IMR-90 (cell line): ENCODE measurements at regions not wholly inside any gene's neighbourhood (a gene's known extent, or its start where the extent isn't known, plus 50 kb on each side); places are given as distances from the start of the nearest gene placed in this dataset.

Experiments used
- ATAC-seq: fragments of 200-7000 bp; cut with Tn5 transposase; 2 replicates; pipeline ENCODE4 v1.9.1; 2020; ENCODE audit warnings: low read depth, mild to moderate bottlenecking, moderate library complexity
- BruUV-seq: library from RNA; stranded (reverse); fragments of 400-500 nt; replicated peaks from 2 replicates; lab custom pipeline; 2021; lab: Mats Ljungman, UMichigan
- CTCF ChIA-PET: fragments of 300-600 bp; formaldehyde crosslinking; extraction: SDS; loops from one replicate; lab custom pipeline; 2021; ENCODE audit warnings: antibody characterized with exemption; lab: Yijun Ruan, JAX
- POLR2A ChIA-PET: fragments of 300-600 bp; sonication (Branson Sonifier 250); formaldehyde crosslinking; loops from one replicate; lab custom pipeline; 2022; ENCODE audit warnings: antibody characterized with exemption; ENCODE audit not compliant: unreplicated experiment; lab: Charles Lee
- DNase-seq: peaks from one replicate; pipeline ENCODE4 v3.0.0; 2013
- H2AFZ ChIP-seq: replicated peaks from 2 replicates; pipeline ENCODE3; 2013; ENCODE audit warnings: low read length, mild to moderate bottlenecking; ENCODE audit not compliant: poor library complexity
- H2AK5ac ChIP-seq: 2 replicates; pipeline ENCODE4 v1.6.1; 2013; ENCODE audit warnings: low read depth, low read length, inconsistent platforms
- H2AK9ac ChIP-seq: replicated peaks from 2 replicates; pipeline ENCODE3; 2013; ENCODE audit warnings: mild to moderate bottlenecking, low read depth, low read length, moderate library complexity; ENCODE audit not compliant: poor library complexity
- H2BK120ac ChIP-seq: 2 replicates; pipeline ENCODE4 v1.6.1; 2013; ENCODE audit warnings: low read depth, low read length, inconsistent platforms
- H2BK15ac ChIP-seq: 3 replicates; pipeline ENCODE4 v1.6.1; 2013; ENCODE audit warnings: low read depth, low read length, inconsistent platforms
- H2BK20ac ChIP-seq: 2 replicates; pipeline ENCODE4 v1.6.1; 2013; ENCODE audit warnings: low read depth, mild to moderate bottlenecking, inconsistent platforms, low read length, moderate library complexity
- H2BK5ac ChIP-seq: 2 replicates; pipeline ENCODE4 v1.6.1; 2013; ENCODE audit warnings: mild to moderate bottlenecking, low read depth, low read length, inconsistent platforms; ENCODE audit not compliant: poor library complexity, severe bottlenecking
- H3K14ac ChIP-seq: replicated peaks from 2 replicates; pipeline ENCODE4 v1.6.1; 2013; ENCODE audit warnings: low read depth, low read length, inconsistent platforms
- H3K18ac ChIP-seq: 2 replicates; pipeline ENCODE4 v1.6.1; 2013; ENCODE audit warnings: low read depth, low read length, control low read depth
- H3K23ac ChIP-seq: 2 replicates; pipeline ENCODE4 v1.6.1; 2013; ENCODE audit warnings: low read depth, low read length, inconsistent platforms
- H3K27ac ChIP-seq: 2 replicates; pipeline ENCODE4 v1.5.1; 2013; ENCODE audit warnings: mild to moderate bottlenecking, control low read depth, low read length; ENCODE audit not compliant: insufficient read depth
- H3K27me3 ChIP-seq: 2 replicates; pipeline ENCODE4 v1.6.1; 2013; ENCODE audit warnings: low read length; ENCODE audit not compliant: control insufficient read depth, insufficient read depth
- H3K36me3 ChIP-seq: 2 replicates; pipeline ENCODE4 v1.6.1; 2013; ENCODE audit warnings: low read length, mixed read lengths; ENCODE audit not compliant: control insufficient read depth, insufficient read depth
- H3K4ac ChIP-seq: 2 replicates; pipeline ENCODE4 v1.6.1; 2013; ENCODE audit warnings: low read depth, low read length, inconsistent platforms
- H3K4me1 ChIP-seq: 2 replicates; pipeline ENCODE4 v1.6.1; 2013; ENCODE audit warnings: low read length, mixed read lengths; ENCODE audit not compliant: control insufficient read depth, insufficient read depth
- H3K4me2 ChIP-seq: 2 replicates; pipeline ENCODE4 v1.6.1; 2013; ENCODE audit warnings: low read depth, mild to moderate bottlenecking, control low read depth, low read length, moderate library complexity
- H3K4me3 ChIP-seq: 2 replicates; pipeline ENCODE4 v1.5.1; 2013; ENCODE audit warnings: low read depth, mild to moderate bottlenecking, control low read depth, low read length, moderate library complexity; ENCODE audit not compliant: insufficient read depth
- H3K56ac ChIP-seq: 2 replicates; pipeline ENCODE4 v1.6.1; 2013; ENCODE audit warnings: low read length, inconsistent platforms; ENCODE audit not compliant: insufficient read depth; ENCODE audit errors: extremely low read depth
- H3K79me1 ChIP-seq, 2 experiments: 2 replicates each; pipeline ENCODE4 v1.6.1; 2013; ENCODE audit warnings: low read length in 2 of 2, inconsistent platforms in 1 of 2, low read depth in 1 of 2
- H3K9ac ChIP-seq: 2 replicates; pipeline ENCODE4 v1.6.1; 2013; ENCODE audit warnings: low read depth, low read length, control low read depth
- H3K9me1 ChIP-seq: 2 replicates; pipeline ENCODE4 v1.6.1; 2013; ENCODE audit warnings: low read length, inconsistent platforms; ENCODE audit not compliant: insufficient read depth
- H3K9me3 ChIP-seq: 2 replicates; pipeline ENCODE4 v1.6.1; 2013; ENCODE audit warnings: low read length; ENCODE audit not compliant: control insufficient read depth, insufficient read depth
- H4K20me1 ChIP-seq: 2 replicates; pipeline ENCODE4 v1.6.1; 2013; ENCODE audit warnings: low read length, inconsistent platforms; ENCODE audit not compliant: insufficient read depth
- H4K5ac ChIP-seq: 2 replicates; pipeline ENCODE4 v1.6.1; 2013; ENCODE audit warnings: mild to moderate bottlenecking, low read depth, low read length, control low read depth
- H4K8ac ChIP-seq, 2 experiments: 2 replicates each; pipeline ENCODE4 v1.6.1; 2013; ENCODE audit warnings: low read depth in 2 of 2, low read length in 2 of 2, control low read depth in 1 of 2, inconsistent platforms in 1 of 2
- H4K91ac ChIP-seq: 2 replicates; pipeline ENCODE4 v1.6.1; 2013; ENCODE audit warnings: low read depth, low read length, inconsistent platforms; ENCODE audit not compliant: insufficient read depth
- CEBPB ChIP-seq: IDR thresholded peaks from 2 replicates; pipeline ENCODE4 v1.6.1; 2012; ENCODE audit warnings: low read depth, low read length, improper control_type of control experiment
- CHD1 ChIP-seq: IDR thresholded peaks from 2 replicates; pipeline ENCODE4 v1.6.1; 2012; ENCODE audit warnings: low read depth, low read length, improper control_type of control experiment
- MAFK ChIP-seq: IDR thresholded peaks from 2 replicates; pipeline ENCODE4 v1.6.1; 2012; ENCODE audit warnings: low read depth, low read length, improper control_type of control experiment
- MXI1 ChIP-seq: IDR thresholded peaks from 2 replicates; pipeline ENCODE4 v1.6.1; 2012; ENCODE audit warnings: low read depth, mild to moderate bottlenecking, low read length, moderate library complexity, borderline replicate concordance
- NFE2L2 ChIP-seq: fragments of 150-350 bp; IDR thresholded peaks from 2 replicates; pipeline ENCODE4 v1.6.1; 2016; ENCODE audit warnings: low read depth, mild to moderate bottlenecking, low read length
- POLR2A ChIP-seq: IDR thresholded peaks from 2 replicates; pipeline ENCODE4 v1.6.1; 2012; ENCODE audit warnings: mild to moderate bottlenecking, low read depth, low read length
- RFX5 ChIP-seq: IDR thresholded peaks from 2 replicates; pipeline ENCODE4 v1.8.0; 2012; ENCODE audit warnings: low read depth, mild to moderate bottlenecking, low read length, moderate library complexity
- SMC3 ChIP-seq: fragments of 150-350 bp; IDR thresholded peaks from 2 replicates; pipeline ENCODE4 v1.6.1; 2016; ENCODE audit warnings: low read depth, mild to moderate bottlenecking, antibody characterized with exemption, low read length, moderate library complexity
- WGBS, 2 experiments: methylation state at CpG; one replicate each; pipeline versions ENCODE4 v1.1.5 to v1.1.7; 2013; ENCODE audit warnings: missing lambda C conversion rate in 2 of 2; ENCODE audit not compliant: insufficient read length in 1 of 2; ENCODE audit errors: extremely low coverage in 2 of 2; 5-methylcytosine and 5-hydroxymethylcytosine counted together
- dilution Hi-C: fragments of 300-500 bp; cut with HindIII; formaldehyde crosslinking; loops from one replicate; pipeline ENCODE4 v1.14.3; 2018; ENCODE audit warnings: low sequenced_read_pairs; ENCODE audit not compliant: unreplicated experiment
- in situ Hi-C: fragments of 300-500 bp; cut with MboI; formaldehyde crosslinking; loops from 3 replicates; pipeline ENCODE4 v1.14.3; 2019; ENCODE audit warnings: low sequenced_read_pairs, inconsistent platforms, mixed read lengths
- intact Hi-C: fragments of 100-400 bp; cut with micrococcal nuclease; formaldehyde crosslinking; loops from 2 replicates; pipeline ENCODE4 v1.10.0; 2022
- TF ChIP-seq, protein P1 (sequence below): fragments of 150-350 bp; IDR thresholded peaks from 2 replicates; pipeline ENCODE4 v1.6.1; 2016; ENCODE audit warnings: low read depth, mild to moderate bottlenecking, low read length, moderate library complexity, borderline replicate concordance

DNA sequence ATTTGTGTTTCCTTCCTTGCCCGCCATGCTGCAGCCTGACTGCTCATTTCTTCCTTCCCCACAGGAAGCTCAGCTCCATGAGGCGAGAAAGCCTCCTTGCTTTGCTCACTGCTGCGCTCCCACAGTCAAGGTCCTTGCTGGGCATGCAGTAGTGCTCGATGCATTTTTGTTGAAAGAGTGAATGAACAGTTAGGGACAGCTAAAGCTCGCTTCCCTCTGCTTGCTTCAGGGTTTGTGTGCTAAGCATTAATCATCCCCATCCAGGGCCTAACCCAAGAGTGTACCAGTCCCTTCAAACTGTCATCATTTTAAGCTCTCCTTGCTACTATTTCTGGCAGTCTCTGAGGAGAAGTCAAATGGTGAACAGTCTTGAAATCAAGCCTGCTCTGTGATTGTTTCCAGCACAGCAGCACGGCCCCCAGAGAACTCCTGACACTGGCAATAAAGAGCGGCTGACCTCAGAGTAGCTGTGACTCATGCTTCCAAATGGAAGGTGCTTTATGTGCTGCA is 171.7 kb upstream of the SOX11 start:
- no peaks in the 10 kb centered on the region for H3K9me1 ChIP-seq
- dilution Hi-C loops: no loop called here
- intact Hi-C loops: no loop called here
- no CpG with 5 or more reads among the region's 7 CpGs for WGBS, 2 experiments
- no peaks in the 10 kb centered on the region for H4K20me1 ChIP-seq
- H3K56ac ChIP-seq: no peak overlapping the region
- no peak overlapping the region for H4K5ac ChIP-seq
- no peak overlapping the region for H3K23ac ChIP-seq
- peaks cover 1% of the 10 kb centered on the region; the same call in 1 of the 2 replicates for H3K4me1 ChIP-seq
- POLR2A ChIA-PET: no interaction called here
- H4K91ac ChIP-seq: no peak overlapping the region
- no peak overlapping the region for H2AK9ac ChIP-seq
- H2BK5ac ChIP-seq: no peak overlapping the region
- TF ChIP-seq CEBPB (no peak), RFX5 (no peak), MAFK (no peak), NFE2L2 (no peak), MXI1 (no peak), POLR2A (no peak), CHD1 (no peak), SMC3 (no peak)
- TF ChIP-seq, protein P1, sequence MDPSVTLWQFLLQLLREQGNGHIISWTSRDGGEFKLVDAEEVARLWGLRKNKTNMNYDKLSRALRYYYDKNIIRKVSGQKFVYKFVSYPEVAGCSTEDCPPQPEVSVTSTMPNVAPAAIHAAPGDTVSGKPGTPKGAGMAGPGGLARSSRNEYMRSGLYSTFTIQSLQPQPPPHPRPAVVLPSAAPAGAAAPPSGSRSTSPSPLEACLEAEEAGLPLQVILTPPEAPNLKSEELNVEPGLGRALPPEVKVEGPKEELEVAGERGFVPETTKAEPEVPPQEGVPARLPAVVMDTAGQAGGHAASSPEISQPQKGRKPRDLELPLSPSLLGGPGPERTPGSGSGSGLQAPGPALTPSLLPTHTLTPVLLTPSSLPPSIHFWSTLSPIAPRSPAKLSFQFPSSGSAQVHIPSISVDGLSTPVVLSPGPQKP: no peak
- CTCF ChIA-PET: no interaction called here
- no peak overlapping the region for H3K4me2 ChIP-seq
- ATAC-seq (no peak), DNase-seq (peak; percentile 4)
- H3K9me3 ChIP-seq: no peaks in the 10 kb centered on the region
- H2AK5ac ChIP-seq: no peak overlapping the region
- H3K27ac ChIP-seq: no peak overlapping the region
- no peak overlapping the region for H2BK20ac ChIP-seq
- no peak overlapping the region for H2BK120ac ChIP-seq
- H3K4me3 ChIP-seq: no peak overlapping the region
- no peaks in the 10 kb centered on the region for H3K79me1 ChIP-seq
- H3K9ac ChIP-seq: no peak overlapping the region
- BruUV-seq: no TSS peak
- no peak overlapping the region for H3K4ac ChIP-seq
- in situ Hi-C loops: no loop called here
- no peak overlapping the region for H2BK15ac ChIP-seq
- no peak overlapping the region for H4K8ac ChIP-seq
- H3K36me3 ChIP-seq: no peaks in the 10 kb centered on the region
- H3K14ac ChIP-seq: no peak overlapping the region
- no peaks in the 10 kb centered on the region for H3K27me3 ChIP-seq
- no peak overlapping the region for H3K18ac ChIP-seq
- H2AFZ ChIP-seq: no peak overlapping the region
